ENCODE measurements at regions not wholly inside any gene's neighbourhood (a gene's known extent, or its start where the extent isn't known, plus 50 kb on each side); places are given as distances from the start of the nearest gene placed in this dataset.

GRCh38 chr6:140071601-140072062, 697.2 kb upstream of the CITED2 start:
- H3K4me1 Mint-ChIP-seq: peaks cover 37% of the 10 kb centered on the region
- H3K9me3 Mint-ChIP-seq: no peaks in the 10 kb centered on the region
- TF ChIP-seq CTCF (IDR thresholded peaks at IDR 0.05; ENCODE audit: unreplicated experiment in 3 of 3): no peak
- peak overlapping the region; percentile 71 to 91 (median 80) for H3K27ac Mint-ChIP-seq
- no peaks in the 10 kb centered on the region for H3K36me3 Mint-ChIP-seq (ENCODE audit: low read depth)
- H3K4me3 Mint-ChIP-seq: no peak overlapping the region
- H3K27me3 Mint-ChIP-seq (ENCODE audit: low read depth): no peaks in the 10 kb centered on the region

GRCh38 chr6:140070846-140071473, 696.5 kb upstream of the CITED2 start:
- TF ChIP-seq CTCF (IDR thresholded peaks at IDR 0.05; ENCODE audit: unreplicated experiment in 3 of 3): no peak
- no peaks in the 10 kb centered on the region for H3K9me3 Mint-ChIP-seq
- peak overlapping the region; percentile 71 to 91 (median 80) for H3K27ac Mint-ChIP-seq
- no peaks in the 10 kb centered on the region for H3K36me3 Mint-ChIP-seq (ENCODE audit: low read depth)
- H3K4me3 Mint-ChIP-seq: no peak overlapping the region
- peaks cover 31% of the 10 kb centered on the region for H3K4me1 Mint-ChIP-seq
- H3K27me3 Mint-ChIP-seq (ENCODE audit: low read depth): no peaks in the 10 kb centered on the region

- Mint-ChIP-seq H3K27me3 (ENCODE audit: low read depth) (no peaks in the 10 kb centered on the region), H3K36me3 (ENCODE audit: low read depth) (no peaks in the 10 kb centered on the region), H3K27ac (peak overlapping the region in 1 of 3 experiments; percentile 91), H3K4me1 (peaks cover 31% of the 10 kb centered on the region), H3K4me3 (no peak overlapping the region), H3K9me3 (no peaks in the 10 kb centered on the region)
- TF ChIP-seq CTCF (IDR thresholded peaks at IDR 0.05; ENCODE audit: unreplicated experiment in 3 of 3): no peak
Measured at GRCh38 chr6:140069576-140069975, 695.1 kb upstream of the CITED2 start.

GRCh38 chr6:140068801-140069200, 694.4 kb upstream of the CITED2 start:
- no peaks in the 10 kb centered on the region for H3K36me3 Mint-ChIP-seq (ENCODE audit: low read depth)
- no peaks in the 10 kb centered on the region for H3K9me3 Mint-ChIP-seq
- peaks cover 31% of the 10 kb centered on the region for H3K4me1 Mint-ChIP-seq
- TF ChIP-seq CTCF (IDR thresholded peaks at IDR 0.05; ENCODE audit: unreplicated experiment in 3 of 3): no peak
- peak overlapping the region in 2 of 3 experiments; percentile 45 to 65 for H3K27ac Mint-ChIP-seq
- H3K27me3 Mint-ChIP-seq (ENCODE audit: low read depth): no peaks in the 10 kb centered on the region
- no peak overlapping the region for H3K4me3 Mint-ChIP-seq

- H3K36me3 Mint-ChIP-seq (ENCODE audit: low read depth): no peaks in the 10 kb centered on the region
- H3K4me1 Mint-ChIP-seq: peaks cover 32% of the 10 kb centered on the region
- H3K9me3 Mint-ChIP-seq: no peaks in the 10 kb centered on the region
- H3K27ac Mint-ChIP-seq: no peak overlapping the region
- TF ChIP-seq CTCF (IDR thresholded peaks at IDR 0.05; ENCODE audit: unreplicated experiment in 3 of 3): no peak
- no peaks in the 10 kb centered on the region for H3K27me3 Mint-ChIP-seq (ENCODE audit: low read depth)
- H3K4me3 Mint-ChIP-seq: no peak overlapping the region
Measured at GRCh38 chr6:140064366-140064765, 689.9 kb upstream of the CITED2 start.

- H3K27me3 Mint-ChIP-seq (ENCODE audit: low read depth): no peaks in the 10 kb centered on the region
- H3K36me3 Mint-ChIP-seq (ENCODE audit: low read depth): no peaks in the 10 kb centered on the region
- no peak overlapping the region for H3K4me3 Mint-ChIP-seq
- peak overlapping the region; percentile 79 to 86 (median 86) for H3K27ac Mint-ChIP-seq
- no peaks in the 10 kb centered on the region for H3K9me3 Mint-ChIP-seq
- peaks cover 27% of the 10 kb centered on the region for H3K4me1 Mint-ChIP-seq
- no peak for TF ChIP-seq CTCF (IDR thresholded peaks at IDR 0.05; ENCODE audit: unreplicated experiment in 3 of 3)
Measured at GRCh38 chr6:140063021-140063399, 688.6 kb upstream of the CITED2 start.

Data from nephron (organoid).